OCI-LY1 (cell line): ENCODE measurements at regions not wholly inside any gene's neighbourhood (a gene's known extent, or its start where the extent isn't known, plus 50 kb on each side); places are given as distances from the start of the nearest gene placed in this dataset.

Experiments used
- H2AFZ ChIP-seq: fragments of 200-600 bp; sonication (generic), shearing (Covaris generic); 2 replicates; pipeline ENCODE4 v1.6.0; 2014; ENCODE audit warnings: antibody characterized with exemption, mild to moderate bottlenecking, low read length
- H3F3A ChIP-seq: fragments of 200-600 bp; sonication (generic), shearing (Covaris generic); 2 replicates; pipeline ENCODE4 v1.6.0; 2014; ENCODE audit warnings: mild to moderate bottlenecking, antibody characterized with exemption, low read length, moderate library complexity; ENCODE audit not compliant: insufficient read depth
- H3K27ac ChIP-seq: fragments of 200-600 bp; sonication (generic); 2 replicates; pipeline ENCODE4 v1.5.1; 2014; ENCODE audit warnings: low read length, mixed run types, mild to moderate bottlenecking, low read depth; ENCODE audit not compliant: poor library complexity, severe bottlenecking
- H3K27me3 ChIP-seq: fragments of 200-600 bp; sonication (generic); 2 replicates; pipeline ENCODE4 v1.6.0; 2014; ENCODE audit warnings: antibody characterized with exemption, mild to moderate bottlenecking, low read length, moderate library complexity; ENCODE audit not compliant: insufficient read depth
- H3K36me3 ChIP-seq: fragments of 200-600 bp; sonication (generic); 2 replicates; pipeline ENCODE4 v1.6.1; 2014; ENCODE audit warnings: mild to moderate bottlenecking, antibody characterized with exemption, low read length, moderate library complexity, mixed read lengths; ENCODE audit not compliant: insufficient read depth
- H3K4me1 ChIP-seq: fragments of 200-600 bp; sonication (generic); 2 replicates; pipeline ENCODE4 v1.5.1; 2014; ENCODE audit warnings: mild to moderate bottlenecking, low read length, moderate library complexity; ENCODE audit not compliant: insufficient read depth, severe bottlenecking
- H3K4me2 ChIP-seq: fragments of 200-600 bp; sonication (generic), shearing (Covaris generic); 2 replicates; pipeline ENCODE4 v1.6.1; 2014; ENCODE audit warnings: low read length
- H3K4me3 ChIP-seq: fragments of 200-600 bp; sonication (generic); 2 replicates; pipeline ENCODE4 v1.5.1; 2014; ENCODE audit warnings: low read length, low read depth, mild to moderate bottlenecking, mixed read lengths; ENCODE audit not compliant: poor library complexity, severe bottlenecking
- H3K79me2 ChIP-seq: fragments of 200-600 bp; shearing (Covaris generic); 2 replicates; pipeline ENCODE4 v1.6.1; 2016; ENCODE audit warnings: mixed run types, low read length, mixed read lengths; ENCODE audit not compliant: insufficient read depth
- H3K9ac ChIP-seq: fragments of 200-600 bp; sonication (generic), shearing (Covaris generic); 2 replicates; pipeline ENCODE4 v1.6.1; 2014; ENCODE audit warnings: mild to moderate bottlenecking, low read length, mixed read lengths
- H3K9me2 ChIP-seq: fragments of 200-600 bp; sonication (generic), shearing (Covaris generic); 2 replicates; pipeline ENCODE4 v1.6.1; 2014; ENCODE audit warnings: low read depth, mild to moderate bottlenecking, low read length, mixed read lengths
- H3K9me3 ChIP-seq: fragments of 200-600 bp; shearing (Covaris generic); 2 replicates; pipeline ENCODE4 v1.6.1; 2014; ENCODE audit warnings: low read length, mixed read lengths
- H4K20me1 ChIP-seq: fragments of 200-600 bp; sonication (generic), shearing (Covaris generic); 2 replicates; pipeline ENCODE4 v1.6.0; 2016; ENCODE audit warnings: mild to moderate bottlenecking, low read length; ENCODE audit not compliant: insufficient read depth
- EZH2 ChIP-seq: fragments of 200-600 bp; sonication (generic), shearing (Covaris generic); IDR thresholded peaks from 2 replicates; pipeline ENCODE4 v1.8.0; 2017; ENCODE audit warnings: borderline replicate concordance, mixed run types, mild to moderate bottlenecking, antibody characterized with exemption, low read length, moderate library complexity, mixed read lengths
- TF ChIP-seq, protein P1 (sequence below): fragments of 200-600 bp; sonication (generic), shearing (Covaris generic); IDR thresholded peaks from 2 replicates; pipeline ENCODE4 v1.5.1; 2017; ENCODE audit warnings: mild to moderate bottlenecking, antibody characterized with exemption, low read length, moderate library complexity, mixed read lengths

DNA sequence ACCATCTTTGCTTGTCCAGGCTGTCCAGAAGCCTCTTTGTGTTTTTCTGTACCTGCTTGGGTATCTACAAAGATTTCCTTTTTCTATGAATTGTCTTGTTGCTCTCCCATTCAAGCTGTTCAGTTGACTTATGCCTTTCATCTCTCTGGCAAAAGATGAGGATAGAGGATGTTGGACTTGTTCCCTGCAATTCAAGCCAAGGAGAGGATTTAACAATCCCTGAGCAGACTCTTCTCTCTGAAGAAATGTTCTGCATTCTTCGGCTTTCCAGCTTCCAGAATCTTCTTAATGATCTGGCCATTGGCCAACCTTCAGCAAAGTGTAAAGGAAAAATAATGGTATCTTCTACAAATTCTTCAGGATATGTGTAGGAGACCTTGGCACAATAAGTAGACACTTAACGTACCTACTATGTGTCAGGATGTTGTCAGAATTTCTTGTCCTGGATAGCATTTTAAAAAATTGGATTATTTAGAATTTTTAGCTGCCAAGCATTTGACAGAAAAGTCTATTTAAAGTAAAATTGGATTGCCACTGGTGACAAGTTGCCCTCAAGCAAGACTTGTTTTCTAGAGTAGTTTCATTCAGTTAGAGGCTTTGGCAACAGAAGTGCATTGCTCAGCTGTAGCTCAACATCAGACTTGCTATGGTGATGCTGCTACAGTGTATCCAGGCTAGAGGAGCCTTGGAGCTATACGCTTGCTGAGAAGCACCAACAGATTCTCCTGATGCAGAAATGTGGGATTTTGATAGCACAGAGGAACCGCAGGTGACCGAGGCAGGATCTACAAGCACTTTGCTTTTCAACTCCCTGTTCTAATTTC lies 455.7 kb downstream of the SUCLA2 start:
- H3K79me2 ChIP-seq = no peaks in the 10 kb centered on the region
- H3K4me2 ChIP-seq = no peak overlapping the region
- H4K20me1 ChIP-seq = no peaks in the 10 kb centered on the region
- TF ChIP-seq, protein P1, sequence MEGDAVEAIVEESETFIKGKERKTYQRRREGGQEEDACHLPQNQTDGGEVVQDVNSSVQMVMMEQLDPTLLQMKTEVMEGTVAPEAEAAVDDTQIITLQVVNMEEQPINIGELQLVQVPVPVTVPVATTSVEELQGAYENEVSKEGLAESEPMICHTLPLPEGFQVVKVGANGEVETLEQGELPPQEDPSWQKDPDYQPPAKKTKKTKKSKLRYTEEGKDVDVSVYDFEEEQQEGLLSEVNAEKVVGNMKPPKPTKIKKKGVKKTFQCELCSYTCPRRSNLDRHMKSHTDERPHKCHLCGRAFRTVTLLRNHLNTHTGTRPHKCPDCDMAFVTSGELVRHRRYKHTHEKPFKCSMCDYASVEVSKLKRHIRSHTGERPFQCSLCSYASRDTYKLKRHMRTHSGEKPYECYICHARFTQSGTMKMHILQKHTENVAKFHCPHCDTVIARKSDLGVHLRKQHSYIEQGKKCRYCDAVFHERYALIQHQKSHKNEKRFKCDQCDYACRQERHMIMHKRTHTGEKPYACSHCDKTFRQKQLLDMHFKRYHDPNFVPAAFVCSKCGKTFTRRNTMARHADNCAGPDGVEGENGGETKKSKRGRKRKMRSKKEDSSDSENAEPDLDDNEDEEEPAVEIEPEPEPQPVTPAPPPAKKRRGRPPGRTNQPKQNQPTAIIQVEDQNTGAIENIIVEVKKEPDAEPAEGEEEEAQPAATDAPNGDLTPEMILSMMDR = no peak
- no peak for TF ChIP-seq EZH2
- H3F3A ChIP-seq = no peaks in the 10 kb centered on the region
- no peak overlapping the region for H2AFZ ChIP-seq
- no peaks in the 10 kb centered on the region for H3K9me2 ChIP-seq
- no peak overlapping the region for H3K27ac ChIP-seq
- no peaks in the 10 kb centered on the region for H3K4me1 ChIP-seq
- no peaks in the 10 kb centered on the region for H3K9me3 ChIP-seq
- no peak overlapping the region for H3K9ac ChIP-seq
- H3K4me3 ChIP-seq = no peak overlapping the region
- H3K36me3 ChIP-seq = no peaks in the 10 kb centered on the region
- H3K27me3 ChIP-seq = no peaks in the 10 kb centered on the region

DNA sequence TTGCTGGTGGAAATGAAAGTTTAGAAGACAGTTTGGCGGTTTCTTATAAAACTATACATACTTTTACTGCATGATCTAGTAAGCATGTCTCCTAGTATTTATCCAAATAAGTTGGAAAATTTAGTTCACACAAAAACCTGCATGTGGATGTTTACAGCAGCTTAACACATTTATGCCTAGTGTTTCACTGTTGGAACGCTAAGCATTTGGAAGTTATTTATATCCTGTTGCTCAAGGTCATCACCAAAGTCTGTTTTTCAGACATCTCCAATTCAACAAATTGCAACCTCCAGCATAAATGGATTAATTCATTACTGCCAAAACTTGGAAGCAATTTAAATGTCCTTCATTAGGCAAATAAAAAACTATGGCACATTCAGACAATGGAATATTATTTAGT lies 461.8 kb downstream of the SUCLA2 start:
- no peak overlapping the region for H3K9ac ChIP-seq

DNA sequence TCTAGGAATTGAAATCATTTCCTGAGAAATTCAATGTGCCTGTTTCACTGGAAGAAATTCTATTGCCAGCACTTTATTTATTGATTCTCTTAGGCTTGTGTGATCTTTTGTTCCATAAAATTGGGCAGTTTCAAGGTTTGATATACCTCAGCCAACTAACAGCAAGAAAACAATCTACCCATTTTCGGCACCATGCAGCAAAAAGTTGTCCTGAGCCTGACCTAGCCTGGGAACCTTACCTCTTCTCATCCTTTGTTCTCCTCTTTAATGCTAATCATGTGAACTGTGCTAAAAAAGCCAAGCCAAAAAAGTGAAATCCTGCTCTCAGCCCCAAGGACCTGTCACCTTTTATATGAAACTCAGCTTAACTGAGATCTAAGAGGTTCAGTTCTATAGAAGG lies 477.3 kb downstream of the SUCLA2 start:
- H3K4me1 ChIP-seq = no peaks in the 10 kb centered on the region
- H3K4me3 ChIP-seq = no peak overlapping the region
- H3K9ac ChIP-seq = no peak overlapping the region
- no peak overlapping the region for H2AFZ ChIP-seq
- TF ChIP-seq, protein P1 = no peak
- TF ChIP-seq EZH2 = no peak
- no peaks in the 10 kb centered on the region for H3K36me3 ChIP-seq
- H3K4me2 ChIP-seq = no peak overlapping the region
- H4K20me1 ChIP-seq = no peaks in the 10 kb centered on the region
- no peaks in the 10 kb centered on the region for H3K9me3 ChIP-seq
- no peaks in the 10 kb centered on the region for H3K79me2 ChIP-seq
- no peaks in the 10 kb centered on the region for H3K27me3 ChIP-seq
- no peaks in the 10 kb centered on the region for H3F3A ChIP-seq
- H3K27ac ChIP-seq = no peak overlapping the region
- H3K9me2 ChIP-seq = no peaks in the 10 kb centered on the region

More for the DNA sequence above, 461.8 kb downstream of the SUCLA2 start:
- H3K4me3 ChIP-seq = no peak overlapping the region
- TF ChIP-seq, protein P1 = no peak
- no peak for TF ChIP-seq EZH2
- H4K20me1 ChIP-seq = no peaks in the 10 kb centered on the region
- H3K79me2 ChIP-seq = no peaks in the 10 kb centered on the region
- no peaks in the 10 kb centered on the region for H3F3A ChIP-seq
- no peaks in the 10 kb centered on the region for H3K36me3 ChIP-seq
- no peaks in the 10 kb centered on the region for H3K27me3 ChIP-seq
- no peak overlapping the region for H2AFZ ChIP-seq
- H3K9me3 ChIP-seq = no peaks in the 10 kb centered on the region
- no peaks in the 10 kb centered on the region; the same call in 1 of the 2 replicates for H3K9me2 ChIP-seq
- no peak overlapping the region for H3K27ac ChIP-seq
- no peaks in the 10 kb centered on the region for H3K4me1 ChIP-seq
- no peak overlapping the region for H3K4me2 ChIP-seq
